ENCODE measurements at regions not wholly inside any gene's neighbourhood (a gene's known extent, or its start where the extent isn't known, plus 50 kb on each side); places are given as distances from the start of the nearest gene placed in this dataset.
"Not testable (repeated sequence)": the region's sequence is repeated elsewhere in the genome, so short reads cannot be mapped to it uniquely, and the experiment has no call there.

GRCh38 chr10:45239642-45240041, 75.8 kb downstream of the OR13A1 start:
- H3K4me3 ChIP-seq (ENCODE audit: low read depth, poor library complexity, severe bottlenecking): no peak overlapping the region
- WGBS, 2 donors: 68 to 75% methylated on average over 11 of the region's 11 CpGs
- no peak for DNase-seq (ENCODE audit: low spot score in 2 of 2)
- TF ChIP-seq, protein P1, sequence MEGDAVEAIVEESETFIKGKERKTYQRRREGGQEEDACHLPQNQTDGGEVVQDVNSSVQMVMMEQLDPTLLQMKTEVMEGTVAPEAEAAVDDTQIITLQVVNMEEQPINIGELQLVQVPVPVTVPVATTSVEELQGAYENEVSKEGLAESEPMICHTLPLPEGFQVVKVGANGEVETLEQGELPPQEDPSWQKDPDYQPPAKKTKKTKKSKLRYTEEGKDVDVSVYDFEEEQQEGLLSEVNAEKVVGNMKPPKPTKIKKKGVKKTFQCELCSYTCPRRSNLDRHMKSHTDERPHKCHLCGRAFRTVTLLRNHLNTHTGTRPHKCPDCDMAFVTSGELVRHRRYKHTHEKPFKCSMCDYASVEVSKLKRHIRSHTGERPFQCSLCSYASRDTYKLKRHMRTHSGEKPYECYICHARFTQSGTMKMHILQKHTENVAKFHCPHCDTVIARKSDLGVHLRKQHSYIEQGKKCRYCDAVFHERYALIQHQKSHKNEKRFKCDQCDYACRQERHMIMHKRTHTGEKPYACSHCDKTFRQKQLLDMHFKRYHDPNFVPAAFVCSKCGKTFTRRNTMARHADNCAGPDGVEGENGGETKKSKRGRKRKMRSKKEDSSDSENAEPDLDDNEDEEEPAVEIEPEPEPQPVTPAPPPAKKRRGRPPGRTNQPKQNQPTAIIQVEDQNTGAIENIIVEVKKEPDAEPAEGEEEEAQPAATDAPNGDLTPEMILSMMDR (IDR thresholded peaks at IDR 0.05): no peak
- no peak for TF ChIP-seq POLR2A (IDR thresholded peaks at IDR 0.05)
- intact Hi-C loops (cut with DNase I; ENCODE audit: low total_unique reads): no loop called here

GRCh38 chr10:45241865-45242520, 73.4 kb downstream of the OR13A1 start:
- no peak for DNase-seq (ENCODE audit: low spot score in 2 of 2)
- TF ChIP-seq POLR2A (IDR thresholded peaks at IDR 0.05): no peak
- 34 to 38% methylated on average over 9 of the region's 9 CpGs for WGBS, 2 donors
- intact Hi-C loops (cut with DNase I; ENCODE audit: low total_unique reads): no loop called here
- H3K4me3 ChIP-seq (ENCODE audit: low read depth, poor library complexity, severe bottlenecking): no peak overlapping the region

DNA sequence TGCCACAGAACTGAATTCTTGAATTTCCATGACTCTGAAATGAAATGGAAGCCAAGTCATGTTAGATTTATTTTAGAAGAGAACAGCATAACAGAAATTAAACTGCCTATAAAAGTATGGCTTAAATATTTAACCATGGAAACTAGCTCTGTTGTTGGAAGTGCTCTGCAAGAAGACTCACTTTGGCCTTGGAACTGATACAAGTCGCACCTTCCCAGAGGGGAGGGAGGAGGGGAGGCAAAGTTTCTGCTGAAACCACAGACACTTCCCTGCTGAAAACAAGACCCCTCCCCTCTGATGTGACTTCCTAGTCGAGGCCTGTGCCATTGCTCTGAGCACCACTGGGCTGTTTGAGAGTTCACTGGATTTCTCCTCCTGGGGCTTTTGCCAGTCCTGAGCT, 72.1 kb downstream of the OR13A1 start:
- no peak for DNase-seq (ENCODE audit: low spot score in 2 of 2)
- H3K4me3 ChIP-seq (ENCODE audit: low read depth, poor library complexity, severe bottlenecking): no peak overlapping the region
- WGBS, 2 donors: 63 to 75% methylated on average over 2 of the region's 2 CpGs
- TF ChIP-seq POLR2A (IDR thresholded peaks at IDR 0.05): no peak
- TF ChIP-seq, protein P1 (IDR thresholded peaks at IDR 0.05): no peak
- intact Hi-C loops (cut with DNase I; ENCODE audit: low total_unique reads): no loop called here

DNA sequence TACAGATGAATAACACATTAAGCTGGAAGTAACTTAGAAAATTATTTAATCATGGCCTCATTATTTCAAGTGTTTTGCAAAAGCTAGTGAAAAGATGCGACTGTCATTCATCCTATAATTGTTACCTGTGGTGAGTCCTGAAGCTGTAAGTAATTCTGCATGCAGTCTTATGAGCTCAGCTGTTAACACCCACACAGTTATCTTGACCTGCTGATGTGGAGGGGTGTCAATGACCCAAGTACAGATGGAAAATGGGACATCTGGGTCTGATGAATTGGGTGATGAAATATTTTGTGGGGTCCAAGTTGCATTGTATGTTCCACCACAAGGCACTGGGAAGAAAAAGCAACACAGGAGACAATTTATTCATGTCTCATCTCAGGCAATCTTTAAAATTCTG, 68.9 kb downstream of the OR13A1 start:
- intact Hi-C loops (cut with DNase I; ENCODE audit: low total_unique reads): no loop called here
- H3K4me3 ChIP-seq (ENCODE audit: low read depth, poor library complexity, severe bottlenecking): no peak overlapping the region
- WGBS, 2 donors: 87 to 90% methylated on average over 1 of the region's 1 CpG
- TF ChIP-seq, protein P1 (IDR thresholded peaks at IDR 0.05): no peak
- no peak for TF ChIP-seq POLR2A (IDR thresholded peaks at IDR 0.05)
- no peak for DNase-seq (ENCODE audit: low spot score in 2 of 2)

- no peak for DNase-seq (ENCODE audit: low spot score in 2 of 2)
- intact Hi-C loops (cut with DNase I; ENCODE audit: low total_unique reads): no loop called here
- H3K4me3 ChIP-seq (ENCODE audit: low read depth, poor library complexity, severe bottlenecking): no peak overlapping the region
- TF ChIP-seq, protein P1 (IDR thresholded peaks at IDR 0.05): no peak
- no peak for TF ChIP-seq POLR2A (IDR thresholded peaks at IDR 0.05)
- WGBS, 2 donors: 41 to 51% methylated on average over 17 of the region's 17 CpGs
Measured at GRCh38 chr10:45249978-45250693, 65.3 kb downstream of the OR13A1 start.

DNA sequence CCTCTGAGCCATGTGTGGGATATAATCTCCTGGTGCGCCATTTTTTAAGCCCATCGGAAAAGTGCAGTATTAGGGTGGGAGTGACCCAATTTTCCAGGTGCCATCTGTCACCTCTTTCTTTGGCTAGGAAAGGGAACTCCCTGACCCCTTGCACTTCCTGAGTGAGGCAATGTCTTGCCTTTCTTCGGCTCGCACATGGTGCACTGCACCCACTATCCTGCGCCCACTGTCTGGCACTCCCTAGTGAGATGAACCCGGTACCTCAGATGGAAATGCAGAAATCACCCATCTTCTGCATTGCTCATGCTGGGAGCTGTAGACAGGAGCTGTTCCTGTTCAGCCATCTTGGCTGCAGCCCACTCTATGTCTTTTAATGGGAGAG, 64.7 kb downstream of the OR13A1 start:
- H3K4me3 ChIP-seq (ENCODE audit: low read depth, poor library complexity, severe bottlenecking); intact Hi-C loops (cut with DNase I; ENCODE audit: low total_unique reads); DNase-seq (ENCODE audit: low spot score in 2 of 2): not testable (repeated sequence)
- 71 to 75% methylated on average over 6 of the region's 6 CpGs for WGBS, 2 donors

Small RNA genes in the stretch of these regions (microRNA-seq; reads per million reads assigned to microRNA genes)
- 0 reads per million in 2 donors for gene MIR3156-1 (ENCODE audit: borderline number of aligned reads in 1 of 2, borderline replicate concordance in 2 of 2)

All from lower leg skin (tissue), 4 donors.